ENCODE measurements at regions not wholly inside any gene's neighbourhood (a gene's known extent, or its start where the extent isn't known, plus 50 kb on each side); places are given as distances from the start of the nearest gene placed in this dataset.

DNA sequence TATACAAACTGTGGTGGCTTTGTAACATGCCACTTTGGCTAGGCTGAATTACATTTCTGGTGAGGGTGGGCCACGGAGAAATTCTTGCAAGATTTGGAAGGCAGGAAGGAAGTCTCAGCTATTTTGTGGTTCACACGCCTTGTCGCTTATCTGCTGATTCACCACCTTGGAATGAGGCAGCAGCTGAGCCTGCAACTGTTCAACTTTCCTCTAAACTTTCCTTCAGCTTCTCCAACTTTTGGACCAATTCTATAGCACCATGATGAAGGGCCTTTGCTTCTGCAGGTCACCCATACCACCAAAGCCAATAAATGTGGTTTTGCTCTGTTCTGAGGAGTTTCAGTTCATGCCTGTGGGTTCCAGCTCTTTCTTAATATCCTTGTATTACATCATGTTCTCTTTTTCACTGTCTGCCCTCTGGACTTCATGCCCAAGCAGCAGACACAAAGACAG lies 337.6 kb upstream of the SNX7 start:
- H3K4me3 ChIP-seq (ENCODE audit: low read depth, low read length), result no peak overlapping the region
- in situ Hi-C loops (cut with HindIII; ENCODE audit: low sequenced_read_pairs), result no loop called here
- TF ChIP-seq, protein P1, sequence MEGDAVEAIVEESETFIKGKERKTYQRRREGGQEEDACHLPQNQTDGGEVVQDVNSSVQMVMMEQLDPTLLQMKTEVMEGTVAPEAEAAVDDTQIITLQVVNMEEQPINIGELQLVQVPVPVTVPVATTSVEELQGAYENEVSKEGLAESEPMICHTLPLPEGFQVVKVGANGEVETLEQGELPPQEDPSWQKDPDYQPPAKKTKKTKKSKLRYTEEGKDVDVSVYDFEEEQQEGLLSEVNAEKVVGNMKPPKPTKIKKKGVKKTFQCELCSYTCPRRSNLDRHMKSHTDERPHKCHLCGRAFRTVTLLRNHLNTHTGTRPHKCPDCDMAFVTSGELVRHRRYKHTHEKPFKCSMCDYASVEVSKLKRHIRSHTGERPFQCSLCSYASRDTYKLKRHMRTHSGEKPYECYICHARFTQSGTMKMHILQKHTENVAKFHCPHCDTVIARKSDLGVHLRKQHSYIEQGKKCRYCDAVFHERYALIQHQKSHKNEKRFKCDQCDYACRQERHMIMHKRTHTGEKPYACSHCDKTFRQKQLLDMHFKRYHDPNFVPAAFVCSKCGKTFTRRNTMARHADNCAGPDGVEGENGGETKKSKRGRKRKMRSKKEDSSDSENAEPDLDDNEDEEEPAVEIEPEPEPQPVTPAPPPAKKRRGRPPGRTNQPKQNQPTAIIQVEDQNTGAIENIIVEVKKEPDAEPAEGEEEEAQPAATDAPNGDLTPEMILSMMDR (IDR thresholded peaks at IDR 0.05; ENCODE audit: low read depth, low read length, missing control alignments), result no peak
- DNase-seq (ENCODE audit: low read depth), result peak; percentile 96

DNA sequence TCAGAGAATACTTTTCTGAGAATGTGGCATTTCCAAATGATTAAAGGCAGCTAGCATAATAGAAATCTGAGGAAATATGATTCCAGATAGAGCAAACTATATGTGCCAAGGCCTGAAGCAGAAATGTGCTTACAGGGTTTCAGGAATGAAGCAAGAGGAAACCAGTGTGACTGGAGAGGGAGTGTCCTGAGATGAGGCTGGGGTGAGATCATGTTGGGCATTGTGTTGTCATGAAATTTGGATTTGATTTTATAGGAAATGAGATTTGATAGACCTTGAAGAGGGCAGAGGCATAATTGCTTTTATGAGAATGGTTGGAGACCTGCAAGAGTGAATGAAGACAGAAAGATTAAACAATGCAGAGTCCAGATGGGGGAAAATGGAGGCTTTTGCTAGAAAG lies 338.1 kb upstream of the SNX7 start:
- TF ChIP-seq, protein P1 (IDR thresholded peaks at IDR 0.05; ENCODE audit: low read depth, low read length, missing control alignments), result no peak
- H3K4me3 ChIP-seq (ENCODE audit: low read depth, low read length), result no peak overlapping the region
- no peak for DNase-seq (ENCODE audit: low read depth)
- in situ Hi-C loops (cut with HindIII; ENCODE audit: low sequenced_read_pairs), result no loop called here

DNA sequence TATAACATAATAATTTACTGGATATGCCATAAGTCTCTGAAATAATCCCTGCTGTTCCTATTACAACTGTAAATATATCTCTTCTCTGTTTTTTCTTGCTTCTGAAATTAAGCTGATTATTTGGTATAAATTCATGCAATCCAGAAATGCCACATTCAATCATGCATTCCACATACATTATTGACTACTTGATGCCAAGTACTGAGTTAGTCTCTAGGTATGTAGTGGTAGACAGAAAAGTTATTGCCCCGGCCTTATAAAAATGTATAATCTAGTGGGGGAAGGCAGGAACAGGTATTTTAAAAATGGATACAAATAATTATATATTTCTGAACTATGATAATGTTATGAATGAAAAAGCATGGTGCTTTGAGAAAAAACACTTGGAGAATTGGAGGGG lies 338.6 kb upstream of the SNX7 start:
- DNase-seq (ENCODE audit: low read depth), result no peak
- in situ Hi-C loops (cut with HindIII; ENCODE audit: low sequenced_read_pairs), result no loop called here
- TF ChIP-seq, protein P1 (IDR thresholded peaks at IDR 0.05; ENCODE audit: low read depth, low read length, missing control alignments), result no peak
- H3K4me3 ChIP-seq (ENCODE audit: low read depth, low read length), result no peak overlapping the region

DNA sequence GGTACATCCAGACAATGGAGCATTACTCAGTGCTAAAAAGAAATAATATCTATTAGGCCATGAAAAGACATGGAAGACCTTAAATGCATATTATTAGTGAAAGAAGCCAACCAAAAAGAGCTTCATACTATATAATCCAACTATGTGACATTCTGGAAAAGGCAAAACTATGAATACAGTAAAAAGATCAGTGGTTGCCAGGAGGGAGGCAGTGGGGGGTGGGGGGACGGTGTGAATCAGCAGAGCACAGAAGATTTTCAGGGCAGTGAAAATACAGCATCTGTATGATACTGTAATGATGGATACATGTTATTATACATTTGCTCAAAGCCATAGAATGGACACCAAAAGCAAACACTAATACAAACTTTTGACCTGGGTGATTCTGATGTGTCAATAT lies 339.4 kb upstream of the SNX7 start:
- DNase-seq (ENCODE audit: low read depth), result no peak

DNA sequence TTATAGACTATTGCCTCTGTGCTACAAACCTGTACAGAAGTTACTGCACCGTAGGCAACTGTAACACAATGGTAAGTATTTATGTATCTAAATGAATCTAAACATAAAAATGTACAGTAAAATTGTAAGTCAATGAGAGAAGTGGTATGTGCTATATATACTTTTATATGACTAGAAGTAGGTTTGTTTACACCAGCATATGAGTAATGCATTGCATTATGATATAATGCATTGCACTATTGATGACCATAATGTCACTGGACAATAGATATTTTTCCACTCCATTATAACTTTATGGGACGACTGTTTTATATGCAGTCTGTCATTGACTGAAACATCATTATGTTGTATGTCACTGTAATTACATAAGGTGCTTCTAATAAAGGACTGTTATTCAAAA lies 340.3 kb upstream of the SNX7 start:
- in situ Hi-C loops (cut with HindIII; ENCODE audit: low sequenced_read_pairs), result no loop called here
- H3K4me3 ChIP-seq (ENCODE audit: low read depth, low read length), result no peak overlapping the region
- TF ChIP-seq, protein P1 (IDR thresholded peaks at IDR 0.05; ENCODE audit: low read depth, low read length, missing control alignments), result no peak
- no peak for DNase-seq (ENCODE audit: low read depth)

More for the DNA sequence above, 339.4 kb upstream of the SNX7 start:
- in situ Hi-C loops (cut with HindIII; ENCODE audit: low sequenced_read_pairs), result no loop called here
- TF ChIP-seq, protein P1 (IDR thresholded peaks at IDR 0.05; ENCODE audit: low read depth, low read length, missing control alignments), result no peak
- H3K4me3 ChIP-seq (ENCODE audit: low read depth, low read length), result no peak overlapping the region

DNA sequence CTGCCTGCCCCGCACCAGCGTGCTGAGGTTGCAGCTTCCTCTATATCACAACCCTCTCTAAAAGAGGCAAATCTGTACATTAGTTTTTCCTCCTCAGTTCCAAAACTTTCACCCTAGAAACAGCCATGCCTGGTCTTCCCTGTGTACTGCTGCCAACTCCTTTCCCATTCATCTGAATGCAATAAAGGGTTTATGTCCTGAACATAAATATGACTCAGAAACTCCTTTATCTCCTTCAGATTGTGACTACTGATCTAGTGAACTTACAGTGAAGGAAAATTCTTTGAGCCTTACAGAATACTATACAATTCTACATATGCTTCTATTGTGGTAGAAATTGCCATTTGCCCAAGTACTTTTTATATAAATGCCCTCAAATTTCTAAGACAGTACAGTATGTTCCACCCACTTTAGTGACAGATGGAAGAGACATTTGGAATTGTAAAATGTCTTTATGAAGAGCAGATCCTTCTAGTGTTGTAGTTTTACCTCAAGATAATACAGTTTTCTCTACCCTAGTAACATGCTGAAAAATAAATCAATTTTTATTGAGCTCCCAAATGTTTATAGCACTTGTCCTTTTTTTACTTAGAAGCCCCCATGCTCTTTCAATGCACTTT lies 345.1 kb upstream of the SNX7 start:
- TF ChIP-seq, protein P1 (IDR thresholded peaks at IDR 0.05; ENCODE audit: low read depth, low read length, missing control alignments), result no peak
- DNase-seq (ENCODE audit: low read depth), result no peak
- no peak overlapping the region for H3K4me3 ChIP-seq (ENCODE audit: low read depth, low read length)
- in situ Hi-C loops (cut with HindIII; ENCODE audit: low sequenced_read_pairs), result no loop called here
